ENCODE measurements at regions not wholly inside any gene's neighbourhood (a gene's known extent, or its start where the extent isn't known, plus 50 kb on each side); places are given as distances from the start of the nearest gene placed in this dataset.

DNA sequence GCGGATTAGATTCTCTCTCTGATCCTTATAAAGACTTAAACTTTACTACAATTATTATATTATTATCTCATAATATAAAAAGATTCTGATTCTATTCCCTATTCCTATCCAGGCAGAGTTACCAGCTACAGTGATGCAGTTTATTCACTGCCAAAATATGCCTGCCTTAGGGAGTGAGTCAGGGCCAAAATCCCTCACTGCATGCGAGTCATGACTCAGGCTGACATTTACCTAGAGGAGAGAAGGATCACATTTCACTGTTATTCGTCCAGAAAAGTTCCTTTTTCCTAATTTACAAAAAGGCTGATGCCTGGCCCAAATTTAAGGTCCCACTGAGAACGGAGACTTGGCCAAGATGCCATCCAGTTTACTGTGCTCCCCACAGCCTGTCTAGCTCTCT, 168.5 kb upstream of the LDB2 start:
- no peak for TF ChIP-seq EZH2 (IDR thresholded peaks at IDR 0.05; ENCODE audit: borderline replicate concordance, low read depth, low read length, poor library complexity, severe bottlenecking)
- TF ChIP-seq, protein P1, sequence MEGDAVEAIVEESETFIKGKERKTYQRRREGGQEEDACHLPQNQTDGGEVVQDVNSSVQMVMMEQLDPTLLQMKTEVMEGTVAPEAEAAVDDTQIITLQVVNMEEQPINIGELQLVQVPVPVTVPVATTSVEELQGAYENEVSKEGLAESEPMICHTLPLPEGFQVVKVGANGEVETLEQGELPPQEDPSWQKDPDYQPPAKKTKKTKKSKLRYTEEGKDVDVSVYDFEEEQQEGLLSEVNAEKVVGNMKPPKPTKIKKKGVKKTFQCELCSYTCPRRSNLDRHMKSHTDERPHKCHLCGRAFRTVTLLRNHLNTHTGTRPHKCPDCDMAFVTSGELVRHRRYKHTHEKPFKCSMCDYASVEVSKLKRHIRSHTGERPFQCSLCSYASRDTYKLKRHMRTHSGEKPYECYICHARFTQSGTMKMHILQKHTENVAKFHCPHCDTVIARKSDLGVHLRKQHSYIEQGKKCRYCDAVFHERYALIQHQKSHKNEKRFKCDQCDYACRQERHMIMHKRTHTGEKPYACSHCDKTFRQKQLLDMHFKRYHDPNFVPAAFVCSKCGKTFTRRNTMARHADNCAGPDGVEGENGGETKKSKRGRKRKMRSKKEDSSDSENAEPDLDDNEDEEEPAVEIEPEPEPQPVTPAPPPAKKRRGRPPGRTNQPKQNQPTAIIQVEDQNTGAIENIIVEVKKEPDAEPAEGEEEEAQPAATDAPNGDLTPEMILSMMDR (conservative IDR thresholded peaks at IDR 0.05; ENCODE audit: low read depth, low read length) = no peak
- intact Hi-C loops (cut with micrococcal nuclease; ENCODE audit: unreplicated experiment) = no loop called here
- BruUV-seq (replicated peaks) = no TSS peak
- H3K27me3 ChIP-seq (replicated peaks; ENCODE audit: insufficient read depth, low read depth, low read length, poor library complexity) = no peaks in the 10 kb centered on the region
- peaks cover 12% of the 10 kb centered on the region for H3K4me1 ChIP-seq (ENCODE audit: insufficient read depth, low read length, poor library complexity, severe bottlenecking)
- CTCF ChIA-PET = no interaction called here
- H3K36me3 ChIP-seq (ENCODE audit: insufficient read depth, low read length, poor library complexity, severe bottlenecking) = no peaks in the 10 kb centered on the region
- H3K27ac ChIP-seq (ENCODE audit: low read depth, low read length, poor library complexity, severe bottlenecking) = no peak overlapping the region
- no peak overlapping the region for H3K4me3 ChIP-seq (ENCODE audit: low read depth, low read length, poor library complexity, severe bottlenecking)
- DNase-seq (ENCODE audit: low spot score) = peak; percentile 45
- H3K9me3 ChIP-seq (ENCODE audit: low read depth, low read length, poor library complexity, severe bottlenecking) = no peaks in the 10 kb centered on the region
- POLR2A ChIA-PET (ENCODE audit: low non-redundant PET) = no interaction called here

DNA sequence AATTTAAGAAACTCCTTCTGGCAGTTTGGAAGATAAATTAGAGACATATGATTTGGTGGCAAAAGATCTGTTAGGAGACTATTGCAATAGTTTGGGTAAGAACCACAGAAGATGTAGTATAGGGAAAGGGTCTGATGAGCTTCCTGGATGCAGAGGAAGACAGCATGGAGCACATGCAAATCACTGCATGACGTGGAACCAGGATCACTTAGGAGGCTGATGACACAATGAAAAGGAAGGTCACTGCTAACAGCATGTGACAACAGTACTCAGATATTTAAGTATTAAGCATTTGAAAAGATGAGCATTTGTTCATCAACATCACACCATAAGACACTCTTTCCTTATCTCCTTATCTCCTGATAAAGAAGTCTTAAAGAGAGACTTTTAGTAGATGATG, 167.8 kb upstream of the LDB2 start:
- Histone ChIP-seq H3K36me3 (ENCODE audit: insufficient read depth, low read length, poor library complexity, severe bottlenecking) (no peaks in the 10 kb centered on the region), H3K4me1 (ENCODE audit: insufficient read depth, low read length, poor library complexity, severe bottlenecking) (peaks cover 12% of the 10 kb centered on the region), H3K27me3 (replicated peaks; ENCODE audit: insufficient read depth, low read depth, low read length, poor library complexity) (no peaks in the 10 kb centered on the region), H3K9me3 (ENCODE audit: low read depth, low read length, poor library complexity, severe bottlenecking) (no peaks in the 10 kb centered on the region), H3K27ac (ENCODE audit: low read depth, low read length, poor library complexity, severe bottlenecking) (no peak overlapping the region), H3K4me3 (ENCODE audit: low read depth, low read length, poor library complexity, severe bottlenecking) (no peak overlapping the region)
- intact Hi-C loops (cut with micrococcal nuclease; ENCODE audit: unreplicated experiment) = no loop called here
- DNase-seq (ENCODE audit: low spot score) = peak; percentile 29
- ChIA-PET POLR2A (ENCODE audit: low non-redundant PET) (interaction anchor here (0.5 kb wide), 1 partner anchor 702 kb away, joined by 5 read pairs; no protein-coding TSS in a partner anchor), CTCF (no interaction called here)
- no TSS peak for BruUV-seq (replicated peaks)
- no peak for TF ChIP-seq EZH2 (IDR thresholded peaks at IDR 0.05; ENCODE audit: borderline replicate concordance, low read depth, low read length, poor library complexity, severe bottlenecking)
- TF ChIP-seq, protein P1 (conservative IDR thresholded peaks at IDR 0.05; ENCODE audit: low read depth, low read length) = no peak

- no peak overlapping the region for H3K4me3 ChIP-seq (ENCODE audit: low read depth, low read length, poor library complexity, severe bottlenecking)
- ChIA-PET CTCF (no interaction called here), POLR2A (ENCODE audit: low non-redundant PET) (interaction anchor here (0.5 kb wide), 1 partner anchor 702 kb away, joined by 5 read pairs; no protein-coding TSS in a partner anchor)
- intact Hi-C loops (cut with micrococcal nuclease; ENCODE audit: unreplicated experiment) = no loop called here
- no peak for TF ChIP-seq EZH2 (IDR thresholded peaks at IDR 0.05; ENCODE audit: borderline replicate concordance, low read depth, low read length, poor library complexity, severe bottlenecking)
- TF ChIP-seq, protein P1 (conservative IDR thresholded peaks at IDR 0.05; ENCODE audit: low read depth, low read length) = no peak
- DNase-seq (ENCODE audit: low spot score) = no peak
- H3K4me1 ChIP-seq (ENCODE audit: insufficient read depth, low read length, poor library complexity, severe bottlenecking) = peaks cover 12% of the 10 kb centered on the region
- H3K9me3 ChIP-seq (ENCODE audit: low read depth, low read length, poor library complexity, severe bottlenecking) = no peaks in the 10 kb centered on the region
- H3K27me3 ChIP-seq (replicated peaks; ENCODE audit: insufficient read depth, low read depth, low read length, poor library complexity) = no peaks in the 10 kb centered on the region
- no TSS peak for BruUV-seq (replicated peaks)
- no peaks in the 10 kb centered on the region for H3K36me3 ChIP-seq (ENCODE audit: insufficient read depth, low read length, poor library complexity, severe bottlenecking)
- no peak overlapping the region for H3K27ac ChIP-seq (ENCODE audit: low read depth, low read length, poor library complexity, severe bottlenecking)
Measured at GRCh38 chr4:17065821-17066220, 167.4 kb upstream of the LDB2 start.
